HEK293T (cell line): ENCODE measurements at regions not wholly inside any gene's neighbourhood (a gene's known extent, or its start where the extent isn't known, plus 50 kb on each side); places are given as distances from the start of the nearest gene placed in this dataset.

ENCODE experiments used
- CTCF ChIA-PET: fragments of 350-600 bp; formaldehyde crosslinking; extraction: SDS; loops from one replicate; lab custom pipeline; 2021; ENCODE audit warnings: antibody characterized with exemption, inconsistent platforms; lab: Yijun Ruan, JAX
- POLR2A ChIA-PET: fragments of 350-600 bp; formaldehyde crosslinking; extraction: SDS; loops from one replicate; lab custom pipeline; 2020; ENCODE audit warnings: antibody characterized with exemption, inconsistent platforms; lab: Yijun Ruan, JAX
- DNase-seq: peaks from one replicate; pipeline ENCODE4 v3.0.0; 2012; ENCODE audit warnings: mixed read lengths; ENCODE audit errors: extremely low spot score
- ARNT ChIP-seq: fragments of 450-650 bp; IDR thresholded peaks from 2 replicates; pipeline ENCODE4 v1.6.1; 2017; ENCODE audit warnings: mild to moderate bottlenecking
- BHLHE40 ChIP-seq: fragments of 450-650 bp; IDR thresholded peaks from 2 replicates; pipeline ENCODE4 v1.6.1; 2016; ENCODE audit warnings: mild to moderate bottlenecking, moderate library complexity, borderline replicate concordance
- CTBP1 ChIP-seq: fragments of 450-650 bp; IDR thresholded peaks from 2 replicates; pipeline ENCODE4 v1.6.1; 2016; ENCODE audit warnings: borderline replicate concordance
- ELF4 ChIP-seq: fragments of 450-650 bp; IDR thresholded peaks from 2 replicates; pipeline ENCODE4 v1.6.1; 2017; ENCODE audit warnings: antibody characterized with exemption
- FOXA1 ChIP-seq: fragments of 450-650 bp; IDR thresholded peaks from 2 replicates; pipeline ENCODE4 v1.6.1; 2016; ENCODE audit warnings: mild to moderate bottlenecking
- FOXK2 ChIP-seq: fragments of 450-650 bp; IDR thresholded peaks from 2 replicates; pipeline ENCODE4 v1.6.1; 2016; ENCODE audit warnings: mild to moderate bottlenecking
- FOXM1 ChIP-seq: fragments of 450-650 bp; IDR thresholded peaks from 2 replicates; pipeline ENCODE4 v1.6.1; 2017; ENCODE audit warnings: mild to moderate bottlenecking, borderline replicate concordance
- HDGF ChIP-seq: fragments of 450-650 bp; IDR thresholded peaks from 2 replicates; pipeline ENCODE4 v1.6.1; 2017; ENCODE audit warnings: antibody characterized with exemption, borderline replicate concordance
- L3MBTL2 ChIP-seq: fragments of 450-650 bp; conservative IDR thresholded peaks from 2 replicates; pipeline ENCODE4 v1.6.1; 2016; ENCODE audit warnings: mild to moderate bottlenecking
- LEF1 ChIP-seq: fragments of 450-650 bp; IDR thresholded peaks from 2 replicates; pipeline ENCODE4 v1.6.1; 2017; ENCODE audit warnings: mild to moderate bottlenecking, borderline replicate concordance
- NFRKB ChIP-seq: fragments of 450-650 bp; IDR thresholded peaks from 2 replicates; pipeline ENCODE4 v1.6.1; 2016; ENCODE audit warnings: mild to moderate bottlenecking, moderate library complexity
- PKNOX1 ChIP-seq: fragments of 450-650 bp; IDR thresholded peaks from 2 replicates; pipeline ENCODE4 v1.6.1; 2016
- SP1 ChIP-seq: fragments of 450-650 bp; IDR thresholded peaks from 2 replicates; pipeline ENCODE4 v1.6.1; 2017
- SUZ12 ChIP-seq: fragments of 450-650 bp; IDR thresholded peaks from 2 replicates; pipeline ENCODE4 v1.6.1; 2016; ENCODE audit warnings: mild to moderate bottlenecking
- TARDBP ChIP-seq: fragments of 450-650 bp; IDR thresholded peaks from 2 replicates; pipeline ENCODE4 v1.6.1; 2016
- ZNF384 ChIP-seq: fragments of 450-650 bp; IDR thresholded peaks from 2 replicates; pipeline ENCODE4 v1.6.1; 2016

DNA sequence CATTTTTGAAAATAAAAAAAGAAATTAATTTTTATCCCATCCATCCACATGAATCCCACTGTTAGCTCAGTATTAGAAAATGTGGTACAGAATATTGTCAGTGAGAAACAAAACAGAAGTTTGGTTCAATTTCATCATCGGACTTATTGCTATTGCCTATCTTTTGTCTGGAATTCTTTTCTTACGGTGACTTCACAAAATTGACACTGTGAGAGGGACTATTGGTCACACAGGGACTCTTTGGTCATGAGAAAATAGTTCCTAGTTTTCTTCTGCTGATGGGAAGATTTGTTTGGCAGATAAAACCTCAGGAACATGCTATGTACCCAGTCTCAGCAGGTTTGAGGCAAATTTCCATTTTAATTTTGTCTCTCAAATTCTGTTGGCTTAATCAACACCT is 186.2 kb upstream of the ELL2 start:
- no peak for TF ChIP-seq CTBP1
- no peak for TF ChIP-seq LEF1
- TF ChIP-seq HDGF = no peak
- no peak for TF ChIP-seq SP1
- no peak for TF ChIP-seq FOXM1
- no peak for TF ChIP-seq BHLHE40
- no peak for TF ChIP-seq ELF4
- TF ChIP-seq TARDBP = no peak
- ChIA-PET CTCF (no interaction called here), POLR2A (no interaction called here)
- no peak for DNase-seq

DNA sequence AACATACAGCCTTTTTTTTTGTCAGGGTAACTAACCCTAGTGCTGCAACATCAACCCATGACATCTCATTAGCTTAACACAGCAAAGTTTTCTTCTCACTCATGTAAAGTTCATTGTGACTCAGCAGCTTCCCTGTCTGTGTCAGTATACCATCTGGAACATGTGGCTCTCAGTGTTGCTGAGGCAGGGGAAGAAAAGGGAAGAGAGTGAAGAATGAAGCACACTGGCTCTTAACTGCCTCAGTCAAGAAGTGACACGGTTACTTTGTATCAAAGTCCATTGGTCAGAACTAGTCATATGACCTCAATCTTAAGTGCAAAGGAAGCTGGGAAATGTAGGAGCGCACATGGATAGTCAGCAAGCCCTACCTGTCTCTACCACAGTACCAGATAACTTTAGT is 185.0 kb upstream of the ELL2 start:
- CTCF ChIA-PET = interaction anchor here (0.9 kb wide), 1 partner anchor 189 kb away, joined by 3 read pairs; no protein-coding TSS in a partner anchor
- no peak for TF ChIP-seq FOXM1
- no peak for TF ChIP-seq LEF1
- no peak for TF ChIP-seq PKNOX1
- no peak for TF ChIP-seq ARNT
- TF ChIP-seq SP1 = no peak
- no peak for DNase-seq
- POLR2A ChIA-PET = no interaction called here

- no peak for DNase-seq
- TF ChIP-seq LEF1 (no peak), ELF4 (no peak), SUZ12 (no peak), FOXA1 (no peak), BHLHE40 (no peak), PKNOX1 (no peak), ZNF384 (no peak), FOXM1 (no peak), NFRKB (no peak), FOXK2 (no peak)
- ChIA-PET POLR2A (no interaction called here), CTCF (interaction anchor here (0.6 kb wide), 1 partner anchor 579 kb away, joined by 4 read pairs; no protein-coding TSS in a partner anchor)
Measured at GRCh38 chr5:96144289-96144688, 182.6 kb upstream of the ELL2 start.

GRCh38 chr5:96143450-96143849 is 181.8 kb upstream of the ELL2 start:
- no peak for DNase-seq
- ChIA-PET CTCF (no interaction called here), POLR2A (no interaction called here)
- TF ChIP-seq SP1 (no peak), HDGF (no peak), L3MBTL2 (no peak), LEF1 (no peak), ZNF384 (no peak), ARNT (no peak), SUZ12 (no peak), BHLHE40 (no peak), CTBP1 (no peak), ELF4 (no peak), FOXA1 (no peak)

DNA sequence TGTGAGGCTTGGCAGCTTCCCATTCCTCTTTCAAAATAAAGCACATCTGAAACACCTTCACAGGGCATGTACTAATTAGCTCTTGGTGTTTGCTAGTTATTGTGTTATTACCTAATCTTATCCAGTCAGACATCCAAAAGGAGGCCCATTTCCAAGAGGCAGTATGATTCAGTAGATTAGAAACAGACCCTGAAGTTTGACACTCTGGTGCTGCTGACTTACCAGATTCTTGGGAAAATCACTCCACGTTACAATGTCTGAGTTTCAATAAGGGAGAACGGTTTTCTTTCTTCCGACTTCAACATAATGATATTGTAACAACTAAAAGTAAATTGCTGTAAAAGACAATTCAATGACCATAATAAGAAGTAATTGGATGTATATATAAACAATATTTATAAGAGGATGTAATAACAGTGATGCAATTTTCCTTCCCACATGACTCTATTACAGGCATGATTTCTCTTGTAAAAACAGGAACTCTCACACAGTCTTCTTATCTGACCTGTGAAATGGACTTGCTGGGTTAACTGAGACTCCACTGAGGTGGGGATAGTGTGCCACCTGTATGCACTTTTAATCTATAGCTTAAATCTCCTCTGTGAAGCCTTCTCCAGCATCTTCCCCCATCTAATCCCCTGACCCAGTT is 181.3 kb upstream of the ELL2 start:
- TF ChIP-seq FOXA1 (no peak), BHLHE40 (no peak)
- POLR2A ChIA-PET = no interaction called here
- CTCF ChIA-PET = no interaction called here
- DNase-seq = no peak

DNA sequence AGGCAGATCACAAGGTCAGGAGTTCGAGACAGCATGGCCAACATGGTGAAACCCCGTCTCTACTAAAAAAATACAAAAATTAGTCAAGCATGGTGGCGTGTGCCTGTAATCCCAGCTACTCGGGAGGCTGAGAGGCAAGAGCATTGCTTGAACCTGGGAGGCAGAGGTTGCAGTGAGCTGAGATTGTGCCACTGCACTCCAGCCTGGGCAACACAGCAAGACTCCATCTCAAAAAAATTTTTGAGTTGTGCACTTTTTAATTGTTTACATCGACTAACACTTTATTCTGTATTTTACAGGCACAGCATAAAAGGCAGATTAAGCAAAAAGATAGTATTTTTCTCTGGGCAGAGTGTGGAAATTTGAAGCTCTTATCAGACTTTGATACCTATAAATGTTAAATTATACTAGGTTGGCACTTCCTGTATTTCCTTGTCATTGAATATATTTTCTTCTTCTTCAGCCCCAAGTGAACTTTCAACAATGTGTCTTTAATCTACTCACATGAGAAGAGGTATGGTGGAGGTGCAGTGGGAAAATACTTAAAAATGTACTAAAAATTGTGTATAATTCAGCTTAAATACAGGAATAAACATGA is 180.6 kb upstream of the ELL2 start:
- no peak for DNase-seq
- ChIA-PET CTCF (no interaction called here), POLR2A (interaction anchor here (0.8 kb wide), 1 partner anchor 93 kb away, joined by 3 read pairs; no protein-coding TSS in a partner anchor)
- TF ChIP-seq FOXA1 (no peak), SP1 (no peak), PKNOX1 (no peak)

- DNase-seq = no peak
- TF ChIP-seq FOXM1 (no peak), ELF4 (no peak), L3MBTL2 (no peak), ZNF384 (no peak), LEF1 (no peak), CTBP1 (no peak), TARDBP (no peak), BHLHE40 (no peak), SP1 (no peak), HDGF (no peak), PKNOX1 (no peak)
- ChIA-PET CTCF (no interaction called here), POLR2A (interaction anchor here (0.8 kb wide), 1 partner anchor 94 kb away, joined by 3 read pairs; no protein-coding TSS in a partner anchor)
Measured at GRCh38 chr5:96141749-96142148, 180.1 kb upstream of the ELL2 start.
